Activated naive CD8-positive, alpha-beta T cell treated with anti-CD3 and anti-CD28 coated beads, Interleukin-2, amount 50 U/mL, for 24 hours (primary cell): ENCODE measurements at regions not wholly inside any gene's neighbourhood (a gene's known extent, or its start where the extent isn't known, plus 50 kb on each side); places are given as distances from the start of the nearest gene placed in this dataset.

Experiments used
- ATAC-seq: fragments of 150-1000 bp; cut with Tn5 transposase; one replicate; pipeline ENCODE4 v1.10.0; 2021
- DNase-seq: peaks from one replicate; pipeline ENCODE4 v3.0.0; 2021
- H3K27ac Mint-ChIP-seq: one replicate; pipeline ENCODE4 v1.8.0; 2021; ENCODE audit warnings: mild to moderate bottlenecking, mixed read lengths
- H3K27me3 Mint-ChIP-seq: one replicate; pipeline ENCODE4 v1.8.0; 2021; ENCODE audit warnings: mixed read lengths
- H3K36me3 Mint-ChIP-seq: one replicate; pipeline ENCODE4 v1.8.0; 2021; ENCODE audit warnings: low read depth, mixed read lengths
- H3K4me1 Mint-ChIP-seq: one replicate; pipeline ENCODE4 v1.8.0; 2021; ENCODE audit warnings: mixed read lengths
- H3K4me3 Mint-ChIP-seq: one replicate; pipeline ENCODE4 v1.8.0; 2021; ENCODE audit warnings: mild to moderate bottlenecking, moderate library complexity, mixed read lengths
- H3K9me3 Mint-ChIP-seq: one replicate; pipeline ENCODE4 v1.8.0; 2021; ENCODE audit warnings: mixed read lengths

- H3K27me3 Mint-ChIP-seq: no peaks in the 10 kb centered on the region
- H3K4me1 Mint-ChIP-seq: peaks cover 3% of the 10 kb centered on the region
- peaks cover 3% of the 10 kb centered on the region for H3K36me3 Mint-ChIP-seq
- DNase-seq (no peak), ATAC-seq (no peak)
- H3K4me3 Mint-ChIP-seq: no peak overlapping the region
- no peak overlapping the region for H3K27ac Mint-ChIP-seq
- H3K9me3 Mint-ChIP-seq: no peaks in the 10 kb centered on the region
These were observed 135.6 kb downstream of the TM9SF2 start for GRCh38 chr13:99636728-99637353.

- DNase-seq (no peak), ATAC-seq (no peak)
- Mint-ChIP-seq H3K4me3 (no peak overlapping the region), H3K9me3 (no peaks in the 10 kb centered on the region), H3K4me1 (peaks cover 3% of the 10 kb centered on the region), H3K36me3 (peaks cover 3% of the 10 kb centered on the region), H3K27me3 (no peaks in the 10 kb centered on the region), H3K27ac (no peak overlapping the region)
These were observed 135.0 kb downstream of the TM9SF2 start for GRCh38 chr13:99636306-99636705.

GRCh38 chr13:99634672-99635071 is 133.4 kb downstream of the TM9SF2 start:
- no peak for ATAC-seq
- no peaks in the 10 kb centered on the region for H3K9me3 Mint-ChIP-seq
- H3K27ac Mint-ChIP-seq: no peak overlapping the region
- DNase-seq: no peak
- no peak overlapping the region for H3K4me3 Mint-ChIP-seq
- H3K4me1 Mint-ChIP-seq: no peaks in the 10 kb centered on the region
- no peaks in the 10 kb centered on the region for H3K27me3 Mint-ChIP-seq
- peaks cover 3% of the 10 kb centered on the region for H3K36me3 Mint-ChIP-seq

GRCh38 chr13:99630269-99630898 is 129.1 kb downstream of the TM9SF2 start:
- Mint-ChIP-seq H3K4me3 (no peak overlapping the region), H3K9me3 (no peaks in the 10 kb centered on the region), H3K27me3 (no peaks in the 10 kb centered on the region), H3K27ac (no peak overlapping the region), H3K36me3 (peaks cover 3% of the 10 kb centered on the region), H3K4me1 (peaks cover 13% of the 10 kb centered on the region)
- ATAC-seq: no peak
- DNase-seq: no peak

- DNase-seq (no peak), ATAC-seq (no peak)
- H3K4me1 Mint-ChIP-seq: peaks cover 13% of the 10 kb centered on the region
- no peaks in the 10 kb centered on the region for H3K9me3 Mint-ChIP-seq
- H3K27me3 Mint-ChIP-seq: no peaks in the 10 kb centered on the region
- peaks cover 3% of the 10 kb centered on the region for H3K36me3 Mint-ChIP-seq
- no peak overlapping the region for H3K4me3 Mint-ChIP-seq
- no peak overlapping the region for H3K27ac Mint-ChIP-seq
These were observed 128.4 kb downstream of the TM9SF2 start for GRCh38 chr13:99629641-99630040.

- no peak for ATAC-seq
- Mint-ChIP-seq H3K4me1 (peaks cover 17% of the 10 kb centered on the region), H3K9me3 (no peaks in the 10 kb centered on the region), H3K27me3 (no peaks in the 10 kb centered on the region), H3K27ac (no peak overlapping the region), H3K36me3 (peaks cover 2% of the 10 kb centered on the region), H3K4me3 (no peak overlapping the region)
- DNase-seq: no peak
These were observed 127.2 kb downstream of the TM9SF2 start for GRCh38 chr13:99628442-99628841.

- H3K4me3 Mint-ChIP-seq: no peak overlapping the region
- no peak overlapping the region for H3K27ac Mint-ChIP-seq
- no peaks in the 10 kb centered on the region for H3K27me3 Mint-ChIP-seq
- peaks cover 17% of the 10 kb centered on the region for H3K4me1 Mint-ChIP-seq
- no peaks in the 10 kb centered on the region for H3K36me3 Mint-ChIP-seq
- no peaks in the 10 kb centered on the region for H3K9me3 Mint-ChIP-seq
- ATAC-seq (no peak), DNase-seq (no peak)
These were observed 125.3 kb downstream of the TM9SF2 start for GRCh38 chr13:99626461-99627082.

GRCh38 chr13:99624936-99625540 is 123.8 kb downstream of the TM9SF2 start:
- H3K4me3 Mint-ChIP-seq: no peak overlapping the region
- no peaks in the 10 kb centered on the region for H3K27me3 Mint-ChIP-seq
- no peaks in the 10 kb centered on the region for H3K36me3 Mint-ChIP-seq
- peaks cover 20% of the 10 kb centered on the region for H3K4me1 Mint-ChIP-seq
- ATAC-seq: no peak
- DNase-seq: no peak
- no peak overlapping the region for H3K27ac Mint-ChIP-seq
- H3K9me3 Mint-ChIP-seq: no peaks in the 10 kb centered on the region

- no peak overlapping the region for H3K4me3 Mint-ChIP-seq
- no peak overlapping the region for H3K27ac Mint-ChIP-seq
- H3K4me1 Mint-ChIP-seq: peaks cover 13% of the 10 kb centered on the region
These were observed 119.5 kb downstream of the TM9SF2 start for GRCh38 chr13:99620806-99621205.

GRCh38 chr13:99619207-99619606 is 117.9 kb downstream of the TM9SF2 start:
- peaks cover 12% of the 10 kb centered on the region for H3K4me1 Mint-ChIP-seq
- no peak overlapping the region for H3K4me3 Mint-ChIP-seq
- no peaks in the 10 kb centered on the region for H3K36me3 Mint-ChIP-seq
- no peaks in the 10 kb centered on the region for H3K9me3 Mint-ChIP-seq
- ATAC-seq (no peak), DNase-seq (no peak)
- H3K27me3 Mint-ChIP-seq: no peaks in the 10 kb centered on the region
- no peak overlapping the region for H3K27ac Mint-ChIP-seq

More at GRCh38 chr13:99620806-99621205, 119.5 kb downstream of the TM9SF2 start:
- Mint-ChIP-seq H3K9me3 (no peaks in the 10 kb centered on the region), H3K27me3 (no peaks in the 10 kb centered on the region), H3K36me3 (no peaks in the 10 kb centered on the region)
- ATAC-seq: no peak
- DNase-seq: no peak

GRCh38 chr13:99617474-99618255 is 116.4 kb downstream of the TM9SF2 start:
- ATAC-seq: no peak
- no peak for DNase-seq
- Mint-ChIP-seq H3K27me3 (no peaks in the 10 kb centered on the region), H3K9me3 (no peaks in the 10 kb centered on the region), H3K4me1 (peaks cover 9% of the 10 kb centered on the region), H3K4me3 (no peak overlapping the region), H3K27ac (no peak overlapping the region), H3K36me3 (no peaks in the 10 kb centered on the region)

GRCh38 chr13:99614465-99614885 is 113.2 kb downstream of the TM9SF2 start:
- Mint-ChIP-seq H3K4me1 (peaks cover 24% of the 10 kb centered on the region), H3K27ac (no peak overlapping the region), H3K27me3 (no peaks in the 10 kb centered on the region), H3K4me3 (no peak overlapping the region), H3K36me3 (no peaks in the 10 kb centered on the region), H3K9me3 (no peaks in the 10 kb centered on the region)
- DNase-seq: no peak
- peak; percentile 49 for ATAC-seq
